HCT116 (cell line): ENCODE measurements at regions not wholly inside any gene's neighbourhood (a gene's known extent, or its start where the extent isn't known, plus 50 kb on each side); places are given as distances from the start of the nearest gene placed in this dataset.

Source experiments
- ATAC-seq: fragments of 200-7000 bp; cut with Tn5 transposase; 2 replicates; pipeline ENCODE4 v1.9.1; 2020; ENCODE audit warnings: mild to moderate bottlenecking, moderate library complexity
- BruUV-seq: library from RNA; stranded (reverse); fragments of 400-500 nt; replicated peaks from 2 replicates; lab custom pipeline; 2021; lab: Mats Ljungman, UMichigan
- CTCF ChIA-PET: fragments of 300-600 bp; sonication (Branson Sonifier 250); formaldehyde crosslinking; loops from one replicate; lab custom pipeline; 2021; ENCODE audit warnings: antibody characterized with exemption; lab: Charles Lee
- POLR2A ChIA-PET: fragments of 300-600, 350-600 bp; sonication (Branson Sonifier 250); formaldehyde crosslinking; loops from one replicate; lab custom pipeline; 2021; ENCODE audit warnings: antibody characterized with exemption; lab: Charles Lee
- RAD21 ChIA-PET, 2 experiments: fragments of 300-600 bp; sonication (Branson Sonifier 250); formaldehyde crosslinking; loops; one replicate each; lab custom pipeline; 2023; ENCODE audit warnings: low total read pairs in 2 of 2; ENCODE audit not compliant: uncharacterized antibody in 2 of 2, unreplicated experiment in 2 of 2, low non-redundant PET in 1 of 2; lab: Charles Lee
- DNase-seq: peaks from one replicate; pipeline ENCODE4 v3.0.0-alpha.2; 2010; ENCODE audit warnings: low read depth, low spot score
- H2AFZ ChIP-seq: fragments of 200-600 bp; shearing (Covaris generic), sonication (generic); 2 replicates; pipeline ENCODE4 v1.6.1; 2017; ENCODE audit warnings: low read depth, mixed run types, mixed read lengths, antibody characterized with exemption, low read length; ENCODE audit not compliant: poor library complexity, severe bottlenecking
- H3K27ac ChIP-seq: 2 replicates; pipeline ENCODE4 v1.5.1; 2012; ENCODE audit warnings: low read depth, low read length
- H3K27me3 ChIP-seq: fragments of 200-600 bp; sonication (generic); 2 replicates; pipeline ENCODE4 v1.6.1; 2016; ENCODE audit warnings: mixed run types, low read length, mixed read lengths; ENCODE audit not compliant: insufficient read depth
- H3K36me3 ChIP-seq, 2 experiments: fragments of 200-500 bp in 1 of 2; fragments of 200-600 bp in 1 of 2; sonication (Bioruptor generic) in 1 of 2; sonication (generic) in 1 of 2; 2 replicates each; pipeline versions ENCODE4 v1.5.1 to v1.6.1; 2014 to 2016; ENCODE audit warnings: low read length in 2 of 2, inconsistent platforms in 1 of 2, mixed read lengths in 1 of 2, mixed run types in 1 of 2; ENCODE audit not compliant: insufficient read depth in 2 of 2, control insufficient read depth in 1 of 2
- H3K4me1 ChIP-seq, 2 experiments: fragments of 200-600 bp in 1 of 2; sonication (generic) in 1 of 2; 2 replicates each; pipeline versions ENCODE4 v1.5.1 to v1.6.1; 2012 to 2017; ENCODE audit warnings: low read length in 2 of 2, inconsistent platforms in 1 of 2, mild to moderate bottlenecking in 1 of 2, mixed read lengths in 1 of 2, mixed run types in 1 of 2, moderate library complexity in 1 of 2; ENCODE audit not compliant: insufficient read depth in 2 of 2, control insufficient read depth in 1 of 2
- H3K4me2 ChIP-seq: fragments of 200-600 bp; sonication (generic); 2 replicates; pipeline ENCODE4 v1.6.1; 2017; ENCODE audit warnings: mixed run types, low read length, mixed read lengths
- H3K4me3 ChIP-seq, 2 experiments: fragments of 200-600 bp in 1 of 2; sonication (generic) in 1 of 2; replicated peaks in 1 of 2; 2 replicates each; pipeline ENCODE4 v1.5.1; 2011 to 2016; ENCODE audit warnings: low read length in 2 of 2, control low read depth in 1 of 2, low read depth in 1 of 2, mild to moderate bottlenecking in 1 of 2, mixed read lengths in 1 of 2, mixed run types in 1 of 2
- H3K79me2 ChIP-seq: fragments of 200-600 bp; sonication (generic); 2 replicates; pipeline ENCODE4 v1.6.1; 2017; ENCODE audit warnings: mild to moderate bottlenecking, mixed run types, low read length, moderate library complexity, mixed read lengths; ENCODE audit not compliant: insufficient read depth
- H3K9ac ChIP-seq: fragments of 200-600 bp; sonication (generic); 2 replicates; pipeline ENCODE4 v1.6.1; 2016; ENCODE audit warnings: low read length, mixed read lengths
- H3K9me2 ChIP-seq: fragments of 200-600 bp; sonication (generic), shearing (Covaris generic); 2 replicates; pipeline ENCODE4 v1.6.1; 2017; ENCODE audit warnings: mixed run types, mild to moderate bottlenecking, moderate library complexity; ENCODE audit not compliant: insufficient read depth
- H3K9me3 ChIP-seq, 2 experiments: fragments of 200-500 bp in 1 of 2; fragments of 200-600 bp in 1 of 2; sonication (Bioruptor generic) in 1 of 2; sonication (generic) in 1 of 2; 2 replicates each; pipeline ENCODE4 v1.6.1; 2014 to 2017; ENCODE audit warnings: low read length in 2 of 2, mixed read lengths in 2 of 2, inconsistent platforms in 1 of 2, low read depth in 1 of 2, mild to moderate bottlenecking in 1 of 2, mixed run types in 1 of 2, moderate library complexity in 1 of 2; ENCODE audit not compliant: control insufficient read depth in 1 of 2, insufficient read depth in 1 of 2
- H4K20me1 ChIP-seq: fragments of 200-600 bp; sonication (generic), shearing (Covaris generic); 2 replicates; pipeline ENCODE4 v1.6.1; 2017; ENCODE audit warnings: mixed run types, mild to moderate bottlenecking, moderate library complexity; ENCODE audit not compliant: insufficient read depth
- ELF1 ChIP-seq: IDR thresholded peaks from 2 replicates; pipeline ENCODE4 v1.6.1; 2012; ENCODE audit warnings: low read depth, borderline replicate concordance
- EZH2 ChIP-seq: fragments of 200-600 bp; sonication (generic); IDR thresholded peaks from 2 replicates; pipeline ENCODE4 v1.6.1; 2017; ENCODE audit warnings: antibody characterized with exemption, mixed run types
- EZH2phosphoT487 ChIP-seq: fragments of 200-600 bp; IDR thresholded peaks from 2 replicates; pipeline ENCODE4 v1.6.1; 2018; ENCODE audit warnings: antibody characterized with exemption, borderline replicate concordance
- POLR2A ChIP-seq: IDR thresholded peaks from 2 replicates; pipeline ENCODE4 v1.7.0; 2011; ENCODE audit warnings: borderline replicate concordance; ENCODE audit not compliant: insufficient read depth, insufficient read length; ENCODE audit errors: extremely low read depth
- POLR2AphosphoS5 ChIP-seq: IDR thresholded peaks from 2 replicates; pipeline ENCODE4 v1.6.1; 2011; ENCODE audit warnings: mild to moderate bottlenecking, low read depth, low read length, moderate library complexity
- RAD21 ChIP-seq: IDR thresholded peaks from 2 replicates; pipeline ENCODE4 v1.6.1; 2012; ENCODE audit warnings: low read depth, mild to moderate bottlenecking
- REST ChIP-seq: IDR thresholded peaks from 2 replicates; pipeline ENCODE4 v1.6.1; 2012; ENCODE audit warnings: low read depth
- SIN3A ChIP-seq: IDR thresholded peaks from 2 replicates; pipeline ENCODE4 v1.6.1; 2012; ENCODE audit warnings: low read depth
- SRF ChIP-seq: IDR thresholded peaks from 2 replicates; pipeline ENCODE4 v1.6.1; 2012; ENCODE audit warnings: low read depth
- TCF7L2 ChIP-seq: IDR thresholded peaks from 2 replicates; pipeline ENCODE4 v1.7.0; 2011; ENCODE audit warnings: borderline replicate concordance, inconsistent platforms; ENCODE audit not compliant: insufficient read depth, insufficient read length; ENCODE audit errors: extremely low read depth
- YY1 ChIP-seq: IDR thresholded peaks from 2 replicates; pipeline ENCODE4 v1.6.1; 2011; ENCODE audit warnings: low read length, low read depth, moderate library complexity, mild to moderate bottlenecking; ENCODE audit not compliant: insufficient replicate concordance; ENCODE audit errors: extremely low read depth
- ZFX ChIP-seq: fragments of 450-650 bp; IDR thresholded peaks from 2 replicates; pipeline ENCODE4 v1.6.1; 2017
- ZNF274 ChIP-seq: fragments of 200-500 bp; sonication (Bioruptor generic); IDR thresholded peaks from 2 replicates; pipeline ENCODE4 v1.6.1; 2014; ENCODE audit warnings: mild to moderate bottlenecking, low read depth, low read length, inconsistent platforms
- intact Hi-C: fragments of 100-400 bp; cut with micrococcal nuclease; formaldehyde crosslinking; loops from 2 replicates; pipeline ENCODE4 v1.10.0; 2022
- TF ChIP-seq, protein P1 (sequence below): IDR thresholded peaks from 2 replicates; pipeline ENCODE4 v1.6.1; 2012

- H3K27me3 ChIP-seq = no peaks in the 10 kb centered on the region
- BruUV-seq = no TSS peak
- no peak overlapping the region for H3K27ac ChIP-seq
- ChIA-PET CTCF (no interaction called here), RAD21 (no interaction called here), POLR2A (no interaction called here)
- DNase-seq (no peak), ATAC-seq (no peak)
- no peaks in the 10 kb centered on the region for H3K9me2 ChIP-seq
- TF ChIP-seq EZH2phosphoT487 (no peak), ELF1 (no peak), ZFX (no peak), ZNF274 (no peak), YY1 (no peak)
- TF ChIP-seq, protein P1, sequence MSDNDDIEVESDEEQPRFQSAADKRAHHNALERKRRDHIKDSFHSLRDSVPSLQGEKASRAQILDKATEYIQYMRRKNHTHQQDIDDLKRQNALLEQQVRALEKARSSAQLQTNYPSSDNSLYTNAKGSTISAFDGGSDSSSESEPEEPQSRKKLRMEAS = no peak
- H4K20me1 ChIP-seq = no peaks in the 10 kb centered on the region
- H3K4me1 ChIP-seq = no peaks in the 10 kb centered on the region
- no peaks in the 10 kb centered on the region for H3K79me2 ChIP-seq
- H3K4me2 ChIP-seq = no peak overlapping the region
- H3K36me3 ChIP-seq = no peaks in the 10 kb centered on the region
- no peak overlapping the region for H2AFZ ChIP-seq
- no peak overlapping the region for H3K4me3 ChIP-seq
- no peak overlapping the region for H3K9ac ChIP-seq
- intact Hi-C loops = no loop called here
- H3K9me3 ChIP-seq = no peaks in the 10 kb centered on the region; a peak in 1 of 4 replicates
These were observed 337.5 kb downstream of the LRRIQ3 start for GRCh38 chr1:73860421-73860950.

GRCh38 chr1:73859227-73859626 lies 338.7 kb downstream of the LRRIQ3 start:
- DNase-seq = no peak

More at GRCh38 chr1:73859227-73859626, 338.7 kb downstream of the LRRIQ3 start:
- no peaks in the 10 kb centered on the region for H3K27me3 ChIP-seq
- H3K9me3 ChIP-seq = no peaks in the 10 kb centered on the region; a peak in 1 of 4 replicates
- CTCF ChIA-PET = no interaction called here
- RAD21 ChIA-PET = no interaction called here
- no peak overlapping the region for H3K9ac ChIP-seq
- H3K4me2 ChIP-seq = no peak overlapping the region
- intact Hi-C loops = no loop called here
- H3K9me2 ChIP-seq = no peaks in the 10 kb centered on the region
- H2AFZ ChIP-seq = no peak overlapping the region
- POLR2A ChIA-PET = no interaction called here
- no peaks in the 10 kb centered on the region for H4K20me1 ChIP-seq
- no peak for ATAC-seq
- no peaks in the 10 kb centered on the region for H3K4me1 ChIP-seq
- no peaks in the 10 kb centered on the region for H3K36me3 ChIP-seq
- H3K4me3 ChIP-seq = no peak overlapping the region
- no peak overlapping the region for H3K27ac ChIP-seq
- TF ChIP-seq SRF (no peak), POLR2A (no peak), YY1 (no peak), TCF7L2 (no peak), POLR2AphosphoS5 (no peak), ZFX (no peak), EZH2phosphoT487 (no peak), EZH2 (no peak), RAD21 (no peak), ZNF274 (no peak), SIN3A (no peak), REST (no peak)
- no TSS peak for BruUV-seq
- H3K79me2 ChIP-seq = no peaks in the 10 kb centered on the region
